OCI-LY3 (cell line): ENCODE measurements at regions not wholly inside any gene's neighbourhood (a gene's known extent, or its start where the extent isn't known, plus 50 kb on each side); places are given as distances from the start of the nearest gene placed in this dataset.

Experiments used
- H2AFZ ChIP-seq: fragments of 200-600, 300-600 bp; shearing (Covaris generic); 2 replicates; pipeline ENCODE4 v1.6.0; 2014; ENCODE audit warnings: antibody characterized with exemption, low read depth, low read length
- H3K27ac ChIP-seq: fragments of 200-600, 300-600 bp; sonication (generic); 2 replicates; pipeline ENCODE4 v1.5.1; 2014; ENCODE audit warnings: mild to moderate bottlenecking, low read length, moderate library complexity, mixed read lengths
- H3K27me3 ChIP-seq: fragments of 200-600, 300-600 bp; sonication (generic); 2 replicates; pipeline ENCODE4 v1.6.1; 2014; ENCODE audit warnings: low read depth, low read length, mixed read lengths
- H3K36me3 ChIP-seq: fragments of 200-600, 300-600 bp; sonication (generic); replicated peaks from 2 replicates; pipeline ENCODE3; 2014; ENCODE audit warnings: low read depth, low read length, mixed read lengths
- H3K4me1 ChIP-seq: fragments of 300-600, 200-600 bp; sonication (generic); 2 replicates; pipeline ENCODE4 v1.6.1; 2014; ENCODE audit warnings: low read length, mixed read lengths
- H3K4me2 ChIP-seq: fragments of 200-600, 300-600 bp; sonication (generic); 2 replicates; pipeline ENCODE4 v1.6.1; 2014; ENCODE audit warnings: low read length, mixed read lengths
- H3K4me3 ChIP-seq: fragments of 300-600, 200-600 bp; sonication (generic); 2 replicates; pipeline ENCODE4 v1.5.1; 2014; ENCODE audit warnings: antibody characterized with exemption, mild to moderate bottlenecking, low read length, moderate library complexity
- H3K79me2 ChIP-seq: fragments of 300-600, 200-600 bp; shearing (Covaris generic); 2 replicates; pipeline ENCODE4 v1.6.1; 2014; ENCODE audit warnings: mild to moderate bottlenecking, low read length, mixed read lengths
- H3K9ac ChIP-seq: fragments of 300-600, 200-600 bp; shearing (Covaris generic); 2 replicates; pipeline ENCODE4 v1.6.0; 2014; ENCODE audit warnings: mild to moderate bottlenecking, low read length, moderate library complexity
- H3K9me3 ChIP-seq: fragments of 200-600, 300-600 bp; shearing (Covaris generic); 2 replicates; pipeline ENCODE4 v1.6.1; 2014; ENCODE audit warnings: low read length, mixed read lengths; ENCODE audit not compliant: insufficient read depth
- H4K20me1 ChIP-seq: fragments of 200-600, 300-600 bp; sonication (generic); 2 replicates; pipeline ENCODE4 v1.6.1; 2016; ENCODE audit warnings: low read length, mixed read lengths; ENCODE audit not compliant: insufficient read depth
- EZH2phosphoT487 ChIP-seq: fragments of 200-600 bp; shearing (Covaris generic); IDR thresholded peaks from 2 replicates; pipeline ENCODE4 v1.6.1; 2018; ENCODE audit warnings: antibody characterized with exemption, mixed run types, low read depth
- TF ChIP-seq, protein P1 (sequence below): fragments of 200-600, 300-600 bp; sonication (generic); IDR thresholded peaks from 2 replicates; pipeline ENCODE4 v1.5.1; 2014; ENCODE audit warnings: antibody characterized with exemption, low read length, low read depth

DNA sequence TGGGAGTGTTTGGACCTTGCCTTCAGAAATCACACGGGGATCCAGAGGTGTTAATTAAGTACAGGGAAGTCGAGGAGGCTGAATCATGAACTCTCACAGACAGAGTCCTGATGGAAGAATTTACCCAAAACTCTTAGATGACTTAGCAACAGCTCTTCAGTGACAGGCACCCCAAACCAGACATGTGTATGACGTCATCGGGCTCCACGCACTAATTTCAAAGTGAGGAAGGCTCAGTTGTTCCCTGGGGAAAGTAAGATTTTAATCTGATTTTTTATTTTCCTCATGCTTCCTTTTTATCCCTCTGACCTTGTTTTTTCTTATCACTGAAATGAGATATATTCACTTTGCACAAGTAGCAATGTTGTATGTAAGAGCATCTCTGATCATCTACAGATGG is 1363.5 kb downstream of the AACS start:
- Histone ChIP-seq H2AFZ (no peak overlapping the region), H3K27ac (no peak overlapping the region), H3K27me3 (no peaks in the 10 kb centered on the region), H4K20me1 (no peaks in the 10 kb centered on the region), H3K9ac (no peak overlapping the region), H3K4me2 (no peak overlapping the region), H3K79me2 (no peaks in the 10 kb centered on the region), H3K4me1 (no peaks in the 10 kb centered on the region), H3K36me3 (no peaks in the 10 kb centered on the region), H3K4me3 (no peak overlapping the region), H3K9me3 (no peaks in the 10 kb centered on the region)
- TF ChIP-seq, protein P1, sequence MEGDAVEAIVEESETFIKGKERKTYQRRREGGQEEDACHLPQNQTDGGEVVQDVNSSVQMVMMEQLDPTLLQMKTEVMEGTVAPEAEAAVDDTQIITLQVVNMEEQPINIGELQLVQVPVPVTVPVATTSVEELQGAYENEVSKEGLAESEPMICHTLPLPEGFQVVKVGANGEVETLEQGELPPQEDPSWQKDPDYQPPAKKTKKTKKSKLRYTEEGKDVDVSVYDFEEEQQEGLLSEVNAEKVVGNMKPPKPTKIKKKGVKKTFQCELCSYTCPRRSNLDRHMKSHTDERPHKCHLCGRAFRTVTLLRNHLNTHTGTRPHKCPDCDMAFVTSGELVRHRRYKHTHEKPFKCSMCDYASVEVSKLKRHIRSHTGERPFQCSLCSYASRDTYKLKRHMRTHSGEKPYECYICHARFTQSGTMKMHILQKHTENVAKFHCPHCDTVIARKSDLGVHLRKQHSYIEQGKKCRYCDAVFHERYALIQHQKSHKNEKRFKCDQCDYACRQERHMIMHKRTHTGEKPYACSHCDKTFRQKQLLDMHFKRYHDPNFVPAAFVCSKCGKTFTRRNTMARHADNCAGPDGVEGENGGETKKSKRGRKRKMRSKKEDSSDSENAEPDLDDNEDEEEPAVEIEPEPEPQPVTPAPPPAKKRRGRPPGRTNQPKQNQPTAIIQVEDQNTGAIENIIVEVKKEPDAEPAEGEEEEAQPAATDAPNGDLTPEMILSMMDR, result no peak
- no peak for TF ChIP-seq EZH2phosphoT487

DNA sequence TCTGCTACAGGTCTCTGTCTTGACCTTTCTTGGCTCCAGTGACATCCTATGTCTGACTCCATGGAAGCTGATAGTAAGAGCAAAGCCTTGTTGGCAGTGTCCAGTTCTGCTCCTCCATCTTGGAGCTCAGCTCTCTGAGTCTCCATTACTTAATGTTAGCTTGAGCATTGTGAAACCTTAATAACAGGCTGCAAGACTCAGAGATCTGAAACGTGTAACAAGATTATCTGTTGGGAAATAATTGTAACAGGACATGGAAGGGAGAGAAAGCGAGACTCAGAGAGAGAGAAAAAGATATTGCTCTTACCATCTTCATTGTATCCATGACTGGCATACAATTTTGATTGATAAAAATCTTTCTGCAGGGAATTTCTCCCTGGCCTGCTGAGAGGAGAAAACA is 1365.7 kb downstream of the AACS start:
- Histone ChIP-seq H3K4me2 (no peak overlapping the region), H3K36me3 (no peaks in the 10 kb centered on the region), H3K4me3 (no peak overlapping the region), H3K4me1 (no peaks in the 10 kb centered on the region), H2AFZ (no peak overlapping the region), H4K20me1 (no peaks in the 10 kb centered on the region), H3K27me3 (no peaks in the 10 kb centered on the region), H3K79me2 (no peaks in the 10 kb centered on the region), H3K9me3 (no peaks in the 10 kb centered on the region), H3K9ac (no peak overlapping the region), H3K27ac (no peak overlapping the region)
- TF ChIP-seq EZH2phosphoT487, result no peak
- TF ChIP-seq, protein P1, result no peak

DNA sequence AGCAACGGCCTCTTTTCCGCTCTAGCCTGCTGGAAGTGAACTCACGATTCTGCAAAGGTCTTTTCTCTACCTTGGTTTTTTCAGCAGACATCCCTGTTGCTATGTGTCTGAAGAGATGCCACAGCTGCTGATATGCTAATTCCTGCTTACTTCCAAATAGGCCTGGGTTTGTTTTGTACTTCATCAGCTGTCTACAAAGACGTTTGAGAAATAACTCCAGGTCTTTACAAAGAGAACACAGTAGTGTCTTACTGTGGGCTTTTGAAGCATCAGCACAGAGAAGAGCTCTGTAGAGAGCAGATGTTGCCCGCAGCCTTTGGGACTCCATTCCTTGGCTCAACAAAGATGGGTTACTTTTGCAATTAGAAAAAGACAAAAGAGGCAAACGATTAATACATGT is 1366.5 kb downstream of the AACS start:
- H3K27ac ChIP-seq, result no peak overlapping the region
- H3K4me1 ChIP-seq, result no peaks in the 10 kb centered on the region
- H3K79me2 ChIP-seq, result no peaks in the 10 kb centered on the region
- TF ChIP-seq, protein P1, result no peak
- TF ChIP-seq EZH2phosphoT487, result no peak
- no peaks in the 10 kb centered on the region for H3K27me3 ChIP-seq
- H3K9ac ChIP-seq, result no peak overlapping the region
- no peak overlapping the region for H2AFZ ChIP-seq
- H3K36me3 ChIP-seq, result no peaks in the 10 kb centered on the region
- H4K20me1 ChIP-seq, result no peaks in the 10 kb centered on the region
- no peaks in the 10 kb centered on the region for H3K9me3 ChIP-seq
- no peak overlapping the region for H3K4me3 ChIP-seq
- H3K4me2 ChIP-seq, result no peak overlapping the region

DNA sequence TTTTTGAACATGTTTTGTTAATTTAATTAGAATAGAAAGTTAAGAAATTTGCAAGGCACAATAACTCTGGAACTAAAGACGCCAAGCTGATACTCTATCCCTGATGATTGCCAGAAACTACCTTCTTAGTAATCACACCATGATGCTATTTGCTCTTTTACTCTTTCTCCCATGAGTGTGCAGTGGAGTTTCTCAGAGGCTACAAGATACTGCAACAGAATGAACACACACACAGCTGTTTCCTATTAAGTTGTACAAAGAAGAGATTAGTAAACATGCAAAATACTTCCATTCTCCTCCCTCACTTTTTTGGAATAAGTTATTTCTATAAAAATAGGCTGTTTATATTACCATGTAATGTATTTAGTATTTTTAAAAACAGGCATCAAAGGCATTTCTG is 1367.5 kb downstream of the AACS start:
- no peaks in the 10 kb centered on the region for H3K36me3 ChIP-seq
- H3K4me3 ChIP-seq, result no peak overlapping the region
- H3K79me2 ChIP-seq, result no peaks in the 10 kb centered on the region
- TF ChIP-seq EZH2phosphoT487, result no peak
- TF ChIP-seq, protein P1, result no peak
- H2AFZ ChIP-seq, result no peak overlapping the region
- H3K9ac ChIP-seq, result no peak overlapping the region
- no peaks in the 10 kb centered on the region for H4K20me1 ChIP-seq
- H3K4me2 ChIP-seq, result no peak overlapping the region
- H3K4me1 ChIP-seq, result no peaks in the 10 kb centered on the region
- H3K27ac ChIP-seq, result no peak overlapping the region
- no peaks in the 10 kb centered on the region for H3K9me3 ChIP-seq
- H3K27me3 ChIP-seq, result no peaks in the 10 kb centered on the region
